ENCODE measurements at regions not wholly inside any gene's neighbourhood (a gene's known extent, or its start where the extent isn't known, plus 50 kb on each side); places are given as distances from the start of the nearest gene placed in this dataset.

GRCh38 chr2:45141883-45142866 is 132.9 kb upstream of the SIX2 start:
- DNase-seq (ENCODE audit: low spot score) = no peak

GRCh38 chr2:45140675-45141074 is 131.4 kb upstream of the SIX2 start:
- DNase-seq (ENCODE audit: low spot score) = no peak

- no peak for DNase-seq (ENCODE audit: low spot score)
Measured at GRCh38 chr2:45138904-45139303, 129.7 kb upstream of the SIX2 start.

GRCh38 chr2:45137966-45138695 is 128.9 kb upstream of the SIX2 start:
- no peak for DNase-seq (ENCODE audit: low spot score)

- DNase-seq (ENCODE audit: low spot score) = no peak
Measured at GRCh38 chr2:45134726-45135125, 125.5 kb upstream of the SIX2 start.

- no peak for DNase-seq (ENCODE audit: low spot score)
Measured at GRCh38 chr2:45134014-45134413, 124.8 kb upstream of the SIX2 start.

- DNase-seq (ENCODE audit: low spot score) = no peak
Measured at GRCh38 chr2:45132551-45132950, 123.3 kb upstream of the SIX2 start.

- DNase-seq (ENCODE audit: low spot score) = no peak
Measured at GRCh38 chr2:45131587-45131986, 122.3 kb upstream of the SIX2 start.

GRCh38 chr2:45130736-45131135 is 121.5 kb upstream of the SIX2 start:
- DNase-seq (ENCODE audit: low spot score) = no peak

- no peak for DNase-seq (ENCODE audit: low spot score)
Measured at GRCh38 chr2:45128580-45128997, 119.3 kb upstream of the SIX2 start.

- DNase-seq (ENCODE audit: low spot score) = no peak
Measured at GRCh38 chr2:45127891-45128290, 118.6 kb upstream of the SIX2 start.

- DNase-seq (ENCODE audit: low spot score) = no peak
Measured at GRCh38 chr2:45127321-45127720, 118.1 kb upstream of the SIX2 start.

- no peak for DNase-seq (ENCODE audit: low spot score)
Measured at GRCh38 chr2:45125232-45125631, 116.0 kb upstream of the SIX2 start.

GRCh38 chr2:45124456-45124855 is 115.2 kb upstream of the SIX2 start:
- DNase-seq (ENCODE audit: low spot score) = no peak

GRCh38 chr2:45123521-45124191 is 114.4 kb upstream of the SIX2 start:
- DNase-seq (ENCODE audit: low spot score) = no peak

GRCh38 chr2:45123065-45123464 is 113.8 kb upstream of the SIX2 start:
- no peak for DNase-seq (ENCODE audit: low spot score)

- no peak for DNase-seq (ENCODE audit: low spot score)
Measured at GRCh38 chr2:45121236-45121927, 112.1 kb upstream of the SIX2 start.

GRCh38 chr2:45120546-45120945 is 111.3 kb upstream of the SIX2 start:
- no peak for DNase-seq (ENCODE audit: low spot score)

GRCh38 chr2:45119855-45120254 is 110.6 kb upstream of the SIX2 start:
- no peak for DNase-seq (ENCODE audit: low spot score)

GRCh38 chr2:45119038-45119437 is 109.8 kb upstream of the SIX2 start:
- DNase-seq (ENCODE audit: low spot score) = no peak

- no peak for DNase-seq (ENCODE audit: low spot score)
Measured at GRCh38 chr2:45117383-45117782, 108.1 kb upstream of the SIX2 start.

- no peak for DNase-seq (ENCODE audit: low spot score)
Measured at GRCh38 chr2:45115181-45115580, 105.9 kb upstream of the SIX2 start.

Data from activated CD4-positive, alpha-beta T cell treated with anti-CD3 and anti-CD28 coated beads, Interleukin-2, Interleukin-4, amounts not matched to agents 100 ng/mL and 50 ng/mL, durations not matched to agents 16 hours and 8 hours (primary cell).